GM18867 (cell line): ENCODE measurements at regions not wholly inside any gene's neighbourhood (a gene's known extent, or its start where the extent isn't known, plus 50 kb on each side); places are given as distances from the start of the nearest gene placed in this dataset.

ENCODE experiments used
- ATAC-seq: cut with Tn5 transposase; IDR thresholded peaks from one replicate; pipeline ENCODE4 v1.9.1; 2021; ENCODE audit warnings: mild to moderate bottlenecking, moderate library complexity; ENCODE audit not compliant: unreplicated experiment

- no peak for ATAC-seq
Observed at GRCh38 chr10:8912108-8912507, 857.6 kb downstream of the GATA3 start.

GRCh38 chr10:8913720-8914119 lies 859.2 kb downstream of the GATA3 start:
- ATAC-seq = no peak

- ATAC-seq = no peak
Observed at GRCh38 chr10:8919280-8919679, 864.8 kb downstream of the GATA3 start.

GRCh38 chr10:8921568-8921967 lies 867.1 kb downstream of the GATA3 start:
- ATAC-seq = no peak

- no peak for ATAC-seq
Observed at GRCh38 chr10:8923096-8923495, 868.6 kb downstream of the GATA3 start.

GRCh38 chr10:8927705-8928104 lies 873.2 kb downstream of the GATA3 start:
- ATAC-seq = no peak

GRCh38 chr10:8946451-8946850 lies 892.0 kb downstream of the GATA3 start:
- no peak for ATAC-seq

- ATAC-seq = no peak
Observed at GRCh38 chr10:8950978-8951377, 896.5 kb downstream of the GATA3 start.

- ATAC-seq = no peak
Observed at GRCh38 chr10:8951440-8952089, 897.1 kb downstream of the GATA3 start.

- no peak for ATAC-seq
Observed at GRCh38 chr10:8956400-8956799, 901.9 kb downstream of the GATA3 start.

- no peak for ATAC-seq
Observed at GRCh38 chr10:8962249-8962648, 907.8 kb downstream of the GATA3 start.

GRCh38 chr10:8967061-8967460 lies 912.6 kb downstream of the GATA3 start:
- ATAC-seq = no peak

GRCh38 chr10:8969853-8970252 lies 915.4 kb downstream of the GATA3 start:
- ATAC-seq = no peak

- ATAC-seq = no peak
Observed at GRCh38 chr10:8975535-8975934, 921.0 kb downstream of the GATA3 start.

GRCh38 chr10:8978100-8978499 lies 923.6 kb downstream of the GATA3 start:
- ATAC-seq = no peak

- no peak for ATAC-seq
Observed at GRCh38 chr10:8979976-8980375, 925.5 kb downstream of the GATA3 start.

GRCh38 chr10:8981277-8981676 lies 926.8 kb downstream of the GATA3 start:
- no peak for ATAC-seq

GRCh38 chr10:8985651-8986050 lies 931.2 kb downstream of the GATA3 start:
- ATAC-seq = no peak

GRCh38 chr10:8986975-8987374 lies 932.5 kb downstream of the GATA3 start:
- no peak for ATAC-seq

GRCh38 chr10:8987712-8988111 lies 933.2 kb downstream of the GATA3 start:
- no peak for ATAC-seq

GRCh38 chr10:8990280-8990987 lies 935.9 kb downstream of the GATA3 start:
- no peak for ATAC-seq

- no peak for ATAC-seq
Observed at GRCh38 chr10:8992009-8992408, 937.5 kb downstream of the GATA3 start.

- no peak for ATAC-seq
Observed at GRCh38 chr10:8993864-8994263, 939.4 kb downstream of the GATA3 start.
